ENCODE measurements at regions not wholly inside any gene's neighbourhood (a gene's known extent, or its start where the extent isn't known, plus 50 kb on each side); places are given as distances from the start of the nearest gene placed in this dataset.

DNA sequence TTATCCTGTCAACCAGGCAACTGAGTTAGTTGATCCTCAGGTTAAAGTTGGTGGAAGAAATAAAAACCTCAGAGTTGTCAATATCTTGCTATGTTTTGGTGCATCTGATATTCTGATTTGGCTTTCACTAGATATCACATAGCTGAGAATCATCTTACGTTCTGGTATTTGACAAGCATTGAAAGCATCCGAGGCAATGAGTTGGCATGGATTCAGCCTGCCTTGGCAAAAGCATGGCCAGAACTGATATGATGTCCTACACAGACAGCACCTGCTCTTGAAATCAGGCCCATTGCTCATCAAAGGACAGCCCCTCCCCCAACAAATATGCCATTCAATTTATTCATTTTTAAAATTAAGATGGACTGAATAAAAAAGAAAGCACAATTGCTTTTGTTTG is 320.7 kb upstream of the ATP2B1 start:
- no peak for DNase-seq (ENCODE audit: low read depth)

DNA sequence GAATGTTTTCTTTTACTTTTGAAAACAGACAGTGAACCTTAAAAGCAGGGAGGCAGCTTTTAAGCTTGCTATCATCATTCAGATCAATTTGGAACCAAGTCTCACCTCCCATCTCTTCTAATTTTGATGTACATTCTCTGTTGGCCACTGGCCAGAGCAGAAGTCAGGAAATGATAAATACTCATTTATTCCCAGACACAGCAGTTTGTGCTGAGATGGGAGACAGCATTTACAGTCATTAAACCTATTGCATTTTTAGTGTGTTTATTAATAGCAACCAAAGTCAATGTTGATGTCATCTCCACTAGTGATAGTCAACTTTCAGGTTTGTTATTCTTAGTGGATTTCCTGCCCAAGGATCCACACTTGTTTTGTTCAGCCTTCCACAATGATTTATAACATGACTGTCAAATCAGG is 320.0 kb upstream of the ATP2B1 start:
- no peak for DNase-seq (ENCODE audit: low read depth)

DNA sequence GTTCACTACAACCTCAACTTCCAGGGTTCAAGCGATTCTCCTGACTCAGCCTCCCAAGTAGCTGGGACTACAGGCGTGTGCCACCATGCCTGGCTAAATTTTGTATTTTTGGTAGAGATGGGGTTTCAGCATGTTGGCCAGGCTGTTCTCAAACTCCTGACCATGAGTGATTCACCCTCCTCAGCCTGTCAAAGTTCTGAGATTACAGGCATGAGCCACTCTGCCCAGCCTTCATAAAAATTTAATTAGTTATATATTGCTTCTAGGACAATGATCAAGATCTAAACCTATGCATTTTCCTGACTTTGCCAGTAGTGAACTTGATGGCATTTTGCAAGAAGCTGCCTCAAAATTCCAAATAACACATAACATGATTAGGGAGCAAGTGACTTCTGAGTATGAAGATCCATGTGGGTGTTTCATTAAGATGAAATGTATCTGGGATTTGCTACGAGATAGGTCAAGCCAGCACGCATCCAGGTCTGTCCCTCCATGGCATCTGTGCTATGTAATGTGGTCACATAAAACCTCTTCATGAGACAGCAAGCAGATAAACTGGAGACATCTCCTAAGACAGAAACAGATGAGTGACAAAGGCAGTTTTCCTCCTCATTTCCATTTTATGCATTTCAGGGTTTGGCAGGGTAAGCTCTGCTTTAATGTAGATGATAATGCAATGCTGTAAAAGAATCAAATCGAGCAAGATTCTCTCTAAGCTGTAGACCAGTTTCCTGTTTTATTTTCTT is 319.4 kb upstream of the ATP2B1 start:
- no peak for DNase-seq (ENCODE audit: low read depth)

DNA sequence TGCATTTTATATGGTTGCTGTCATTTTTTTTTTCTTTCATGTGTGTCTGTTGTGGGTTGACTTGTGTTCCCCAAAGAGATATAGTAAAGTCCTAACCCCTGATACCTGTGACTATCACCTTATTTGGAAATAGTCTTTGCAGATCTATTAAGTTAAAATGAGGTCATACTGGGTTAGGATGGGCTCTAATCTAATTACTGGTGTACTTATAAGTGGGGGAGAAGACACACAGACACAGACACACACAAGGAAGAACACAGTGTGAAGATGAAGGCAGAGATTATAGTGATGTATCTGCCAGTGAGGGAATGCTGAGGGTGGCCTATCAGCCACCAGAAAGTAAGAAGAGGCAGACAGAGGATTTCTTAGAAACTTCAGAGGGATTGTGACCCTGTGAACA is 318.4 kb upstream of the ATP2B1 start:
- no peak for DNase-seq (ENCODE audit: low read depth)

DNA sequence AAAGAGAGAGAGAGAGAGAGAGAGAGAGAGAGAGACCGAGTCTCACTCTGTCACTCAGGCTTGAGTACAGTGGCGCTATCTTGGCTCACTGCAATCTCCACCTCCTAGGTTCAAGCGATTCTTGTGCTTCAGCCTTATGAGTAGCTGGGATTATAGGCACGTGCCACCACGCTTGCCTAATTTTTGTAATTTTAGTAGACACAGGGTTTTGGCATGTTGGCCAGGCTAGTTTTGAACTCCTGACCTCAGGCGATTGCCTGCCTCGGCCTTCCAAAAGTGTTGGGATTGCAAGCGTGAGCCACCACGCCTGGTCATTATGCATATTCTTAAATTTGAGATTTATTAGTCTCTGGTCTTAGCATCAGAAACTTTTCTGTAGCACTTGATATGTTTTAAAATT is 317.9 kb upstream of the ATP2B1 start:
- no peak for DNase-seq (ENCODE audit: low read depth)

DNA sequence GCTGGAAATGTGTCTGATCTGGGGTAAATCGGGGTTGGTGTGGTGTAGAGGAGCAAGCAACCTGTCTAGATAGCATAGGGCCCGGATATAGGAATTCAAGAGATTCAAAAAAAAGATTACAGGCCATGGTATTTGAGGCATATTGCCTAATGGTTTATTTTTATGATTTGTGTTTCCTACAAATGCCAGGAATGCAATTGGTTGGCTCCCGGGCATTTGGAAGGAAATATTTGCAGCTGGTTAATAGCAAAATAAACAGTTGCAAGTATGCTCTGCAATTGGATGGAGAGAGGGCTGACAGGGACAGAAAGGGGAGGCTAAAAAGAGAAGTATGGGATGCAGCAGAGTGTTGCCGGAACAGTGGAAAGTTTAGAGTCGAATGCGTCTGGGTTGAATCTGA is 315.6 kb upstream of the ATP2B1 start:
- DNase-seq (ENCODE audit: low read depth): no peak

DNA sequence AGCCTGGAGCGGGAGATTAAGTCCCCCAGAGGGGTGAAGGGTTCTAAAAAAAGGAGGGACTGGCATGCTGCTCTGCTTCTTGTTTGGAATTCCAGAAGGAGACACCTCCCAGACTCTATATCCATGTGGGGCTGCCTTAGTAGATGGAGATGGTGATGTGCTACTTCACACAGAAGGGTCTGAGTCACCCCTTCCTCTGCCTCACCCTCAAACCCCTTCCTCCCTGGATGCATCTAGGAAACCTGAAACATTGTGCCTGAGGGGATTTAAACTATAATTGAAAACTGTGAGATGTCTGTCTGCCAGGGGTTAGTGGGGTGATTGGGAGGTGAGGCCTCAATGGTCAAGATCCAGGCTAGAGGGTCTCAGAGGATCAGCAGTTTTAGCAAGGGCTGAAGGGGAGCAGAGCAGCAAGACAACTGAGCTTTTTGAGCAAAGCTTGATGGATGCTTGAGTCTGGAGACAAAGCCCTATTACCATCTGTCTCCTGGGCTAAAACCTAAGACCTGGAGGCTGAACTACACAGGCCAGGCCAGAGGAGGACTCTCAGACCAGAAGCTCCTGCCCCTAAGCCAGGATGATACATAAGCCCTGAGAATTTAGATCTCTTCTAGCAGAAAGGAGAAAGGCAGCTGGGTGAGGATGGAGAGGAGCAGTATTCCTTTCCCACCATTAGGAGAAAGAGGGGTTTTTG is 314.7 kb upstream of the ATP2B1 start:
- no peak for DNase-seq (ENCODE audit: low read depth)

DNA sequence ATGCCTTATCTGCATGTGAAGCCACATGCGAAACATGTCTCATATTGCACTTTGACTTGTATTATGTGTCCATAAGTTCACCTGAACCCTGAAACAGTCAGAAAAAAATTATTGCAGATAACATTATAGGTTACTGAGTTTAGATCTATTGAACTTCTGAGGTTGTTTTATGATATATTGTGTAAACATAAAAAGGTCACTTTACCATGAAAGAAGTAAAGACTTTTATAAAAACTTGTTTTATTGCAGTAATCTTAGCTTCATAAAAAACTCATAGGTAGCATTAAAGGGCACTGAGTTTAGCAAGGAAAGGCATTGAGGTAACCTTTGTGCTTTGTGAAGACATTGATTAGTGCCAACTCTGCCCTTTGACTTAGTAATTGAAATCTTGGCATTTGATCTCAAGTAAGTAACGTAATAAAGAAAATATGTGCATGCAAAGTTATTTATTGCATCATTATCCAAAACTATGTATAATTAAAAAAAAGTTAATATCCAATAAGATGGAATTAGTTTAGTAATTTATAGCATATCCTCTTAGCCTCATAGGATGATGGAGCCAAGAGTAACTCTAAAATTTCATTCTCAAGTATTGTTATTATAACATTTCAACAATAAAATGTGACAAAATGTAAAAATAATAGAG is 313.3 kb upstream of the ATP2B1 start:
- DNase-seq (ENCODE audit: low read depth): no peak

DNA sequence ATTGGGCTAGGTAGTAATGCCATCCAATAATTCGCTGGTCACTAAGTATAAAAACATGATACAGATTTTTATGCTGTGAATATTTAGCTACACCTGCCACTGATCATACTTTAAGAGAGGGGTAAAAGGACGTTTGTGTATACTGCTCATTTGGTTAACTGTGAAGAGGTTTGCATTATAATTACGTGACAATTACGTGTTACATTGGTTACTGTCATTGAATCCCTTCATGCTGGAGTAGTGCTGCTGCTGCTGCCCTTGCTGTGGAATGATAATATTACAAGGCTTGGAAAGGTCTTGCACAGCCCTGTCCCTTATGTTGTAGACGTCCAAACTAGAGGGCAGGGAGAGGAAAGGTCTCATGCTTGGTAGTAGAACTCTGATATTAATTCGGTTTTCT is 312.2 kb upstream of the ATP2B1 start:
- DNase-seq (ENCODE audit: low read depth): no peak

DNA sequence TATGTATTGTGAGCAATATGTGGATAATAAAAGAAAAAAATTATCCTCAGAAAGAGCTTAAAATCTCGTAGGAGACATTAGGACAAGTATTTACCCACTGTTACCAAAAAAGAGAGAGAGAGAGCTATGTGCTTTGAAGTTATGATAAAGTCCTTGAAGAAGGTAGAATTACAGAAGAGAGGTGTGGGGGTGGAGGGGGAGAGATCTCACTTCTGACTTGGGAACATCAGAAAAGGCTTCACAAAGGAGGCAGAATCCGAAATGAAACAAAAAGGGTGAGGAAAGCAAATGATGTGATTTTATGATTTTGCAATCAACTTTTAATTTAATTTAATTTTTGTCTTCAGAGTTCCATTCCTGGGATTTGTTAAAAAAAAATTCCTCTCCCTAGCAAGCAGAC is 311.8 kb upstream of the ATP2B1 start:
- DNase-seq (ENCODE audit: low read depth): no peak

DNA sequence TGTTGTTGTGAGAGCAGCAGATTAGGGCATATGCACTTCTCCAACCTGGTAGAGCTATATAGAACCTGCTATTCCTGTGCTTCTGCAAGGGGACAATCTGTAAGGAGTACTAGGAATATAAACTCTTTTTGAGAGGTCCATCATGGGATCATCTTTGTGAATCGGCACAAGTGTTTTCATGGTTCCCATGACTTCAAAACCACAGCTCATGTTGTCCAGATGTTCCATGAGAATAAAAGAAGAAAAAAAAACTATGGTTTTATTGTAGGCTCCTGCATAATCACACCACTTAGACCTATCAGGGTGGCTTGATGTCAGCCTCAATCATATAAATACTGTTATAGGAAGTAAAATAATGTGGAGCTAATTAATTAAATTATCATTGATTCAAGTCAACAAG is 311.4 kb upstream of the ATP2B1 start:
- no peak for DNase-seq (ENCODE audit: low read depth)

DNA sequence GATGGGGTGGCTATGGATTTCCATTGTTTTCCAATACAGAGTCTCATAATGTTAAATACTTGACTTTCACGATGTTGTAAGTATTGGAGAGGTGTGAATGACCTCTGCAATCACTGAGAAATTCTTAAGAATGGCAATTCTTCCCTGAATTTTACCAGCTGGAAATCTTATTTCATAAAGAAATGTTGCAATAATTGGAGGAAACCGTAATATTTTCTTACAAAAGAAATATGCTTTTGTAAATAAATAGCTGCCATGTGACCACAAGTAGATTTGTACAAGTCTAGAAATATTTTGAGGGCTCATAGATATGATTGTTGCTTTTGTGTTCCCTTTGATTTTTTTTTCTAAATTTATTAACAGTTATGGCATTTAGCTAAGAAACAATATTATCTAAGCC is 308.7 kb upstream of the ATP2B1 start:
- DNase-seq (ENCODE audit: low read depth): no peak

DNA sequence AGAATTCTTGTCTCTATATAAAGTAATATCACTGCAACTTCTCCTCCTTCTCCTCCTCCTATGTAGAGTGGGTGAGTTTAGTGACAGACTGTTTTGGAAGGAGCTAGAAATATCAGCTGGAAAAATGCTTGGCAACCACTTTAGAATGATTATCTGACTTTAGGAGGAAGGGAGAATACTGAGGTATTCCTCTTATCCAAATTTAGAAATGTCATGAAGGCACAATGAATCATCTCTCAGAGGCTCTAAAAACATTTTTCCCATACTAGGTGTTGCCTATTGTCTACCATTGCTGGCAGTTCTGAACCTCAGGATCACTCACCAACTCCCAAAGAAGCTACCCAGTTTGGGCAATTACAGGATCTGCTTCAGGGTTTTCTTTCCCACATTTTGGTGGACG is 306.6 kb upstream of the ATP2B1 start:
- DNase-seq (ENCODE audit: low read depth): no peak

DNA sequence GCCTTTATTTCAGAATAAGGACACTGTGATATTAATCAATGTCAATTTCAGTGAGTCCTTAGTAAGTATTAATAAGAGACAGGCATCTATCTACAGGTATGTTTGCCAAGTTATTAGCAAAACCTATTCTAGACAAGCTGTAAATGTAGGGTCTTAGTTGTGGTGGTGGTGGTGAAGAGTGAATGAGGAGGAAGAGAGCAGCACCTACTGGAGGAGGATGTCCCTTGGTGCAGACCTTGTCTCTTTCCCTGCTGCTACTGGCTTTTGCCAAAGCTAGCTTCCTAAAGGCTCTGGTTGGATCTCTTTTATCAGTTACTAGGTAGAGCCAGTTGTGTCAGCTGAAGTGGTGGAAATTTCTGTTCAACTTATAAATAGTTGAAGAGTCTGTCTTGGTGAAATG is 304.8 kb upstream of the ATP2B1 start:
- DNase-seq (ENCODE audit: low read depth): no peak

DNA sequence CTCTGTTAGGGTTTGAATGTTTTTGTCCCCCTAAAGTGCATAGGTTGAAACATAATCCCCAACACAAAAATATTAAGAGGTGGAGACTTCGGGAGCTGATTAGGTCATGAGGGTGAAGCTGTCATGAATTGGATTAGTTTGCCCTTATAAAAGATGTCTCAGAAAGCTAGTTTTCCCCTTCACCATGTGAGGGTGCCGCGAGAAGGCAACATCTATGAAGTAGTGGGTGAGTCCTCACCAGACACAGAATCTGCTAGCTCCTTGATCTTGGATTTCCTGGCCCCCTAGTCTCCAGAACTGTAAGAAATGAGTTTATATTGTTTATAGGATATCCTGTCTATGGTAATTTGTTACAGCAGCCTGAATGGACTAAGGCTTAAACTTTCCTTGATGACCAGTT is 301.5 kb upstream of the ATP2B1 start:
- DNase-seq (ENCODE audit: low read depth): no peak

DNA sequence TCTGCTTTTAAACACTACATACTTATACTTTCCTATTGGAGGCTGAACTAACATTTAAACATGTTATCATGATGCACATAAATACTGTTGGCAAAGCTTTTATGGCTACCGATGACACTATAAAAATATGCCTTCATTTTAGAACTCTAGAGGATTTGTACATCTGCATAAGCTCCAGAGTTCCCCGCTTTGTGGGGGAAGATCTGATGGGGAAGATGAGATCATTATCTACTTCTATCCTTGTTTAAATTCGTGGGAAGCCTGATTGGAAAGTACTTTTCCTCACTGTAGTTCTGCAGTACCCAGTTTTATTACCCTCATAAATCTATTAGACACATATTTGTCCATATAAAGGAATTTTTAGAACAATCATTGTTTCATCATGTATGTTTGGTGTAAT is 299.6 kb upstream of the ATP2B1 start:
- DNase-seq (ENCODE audit: low read depth): no peak

DNA sequence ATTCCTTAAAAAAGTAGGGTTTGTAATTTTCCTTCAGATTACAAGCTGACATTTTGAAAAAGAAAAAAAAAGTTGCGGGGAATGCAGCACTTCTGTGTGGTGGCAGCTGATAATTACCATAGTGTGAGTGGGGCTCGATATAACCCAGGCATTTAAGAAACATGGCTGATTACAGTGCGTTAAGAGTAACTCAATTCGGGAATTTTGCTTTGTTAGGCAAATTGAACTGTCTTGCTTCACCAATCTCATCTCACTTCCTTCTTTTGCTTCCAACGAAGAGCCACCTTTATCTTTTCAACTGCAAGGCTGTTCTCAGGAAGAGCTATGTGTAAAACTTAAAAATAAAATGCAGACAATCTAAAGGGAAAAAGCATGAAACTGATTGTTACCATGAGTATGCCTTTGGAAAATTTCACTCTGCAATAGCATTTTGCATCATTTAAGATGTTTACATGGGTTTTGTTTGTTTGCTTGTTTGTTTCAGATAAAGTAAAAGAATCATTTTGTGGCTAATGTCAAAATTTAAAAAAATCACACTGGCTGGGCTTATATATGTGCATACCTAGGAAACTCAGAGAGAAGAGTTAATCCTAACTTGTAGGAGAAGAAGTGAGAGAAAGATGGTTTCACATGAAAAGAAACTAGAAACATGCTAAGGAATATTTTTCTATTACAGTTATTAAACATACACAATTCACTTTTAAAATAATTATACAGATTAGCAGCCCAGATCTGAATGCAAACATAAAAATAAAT is 295.9 kb upstream of the ATP2B1 start:
- DNase-seq (ENCODE audit: low read depth): no peak

DNA sequence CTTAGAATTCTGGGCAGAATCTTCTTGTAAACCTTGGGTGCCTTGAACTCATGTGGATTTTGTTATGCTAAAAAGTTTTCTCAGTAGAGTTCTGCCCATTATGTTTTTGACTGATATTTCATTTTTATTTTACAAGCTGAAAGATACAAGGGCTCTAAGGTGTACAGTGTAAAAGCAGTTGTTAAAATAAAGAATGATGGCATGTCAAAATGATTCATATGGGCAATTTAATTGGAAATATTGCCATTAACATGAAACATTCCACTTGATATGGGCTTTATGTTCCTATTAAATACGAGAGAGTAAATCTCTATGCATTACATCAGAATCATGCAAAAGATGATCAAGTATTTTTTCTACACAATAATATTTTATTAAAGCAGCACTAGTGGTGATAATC is 295.1 kb upstream of the ATP2B1 start:
- DNase-seq (ENCODE audit: low read depth): no peak

DNA sequence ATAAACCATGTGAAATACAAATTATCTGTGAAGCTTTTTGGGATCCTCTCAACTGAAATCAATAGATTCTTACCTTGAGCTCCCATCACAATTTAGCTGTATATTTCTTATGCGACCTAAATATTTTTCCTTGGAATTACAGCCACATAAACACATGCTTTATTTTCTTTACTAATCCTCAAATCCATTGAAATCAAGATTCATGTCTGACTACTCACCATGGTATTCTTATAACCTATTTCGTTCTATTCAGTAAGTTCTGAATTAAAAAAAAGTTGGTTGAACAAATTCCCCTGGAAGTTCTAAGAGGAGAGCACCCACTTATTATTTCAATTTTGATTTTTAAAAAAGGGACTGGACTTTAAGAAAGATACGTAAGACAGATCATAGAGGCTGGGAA is 292.1 kb upstream of the ATP2B1 start:
- DNase-seq (ENCODE audit: low read depth): no peak

DNA sequence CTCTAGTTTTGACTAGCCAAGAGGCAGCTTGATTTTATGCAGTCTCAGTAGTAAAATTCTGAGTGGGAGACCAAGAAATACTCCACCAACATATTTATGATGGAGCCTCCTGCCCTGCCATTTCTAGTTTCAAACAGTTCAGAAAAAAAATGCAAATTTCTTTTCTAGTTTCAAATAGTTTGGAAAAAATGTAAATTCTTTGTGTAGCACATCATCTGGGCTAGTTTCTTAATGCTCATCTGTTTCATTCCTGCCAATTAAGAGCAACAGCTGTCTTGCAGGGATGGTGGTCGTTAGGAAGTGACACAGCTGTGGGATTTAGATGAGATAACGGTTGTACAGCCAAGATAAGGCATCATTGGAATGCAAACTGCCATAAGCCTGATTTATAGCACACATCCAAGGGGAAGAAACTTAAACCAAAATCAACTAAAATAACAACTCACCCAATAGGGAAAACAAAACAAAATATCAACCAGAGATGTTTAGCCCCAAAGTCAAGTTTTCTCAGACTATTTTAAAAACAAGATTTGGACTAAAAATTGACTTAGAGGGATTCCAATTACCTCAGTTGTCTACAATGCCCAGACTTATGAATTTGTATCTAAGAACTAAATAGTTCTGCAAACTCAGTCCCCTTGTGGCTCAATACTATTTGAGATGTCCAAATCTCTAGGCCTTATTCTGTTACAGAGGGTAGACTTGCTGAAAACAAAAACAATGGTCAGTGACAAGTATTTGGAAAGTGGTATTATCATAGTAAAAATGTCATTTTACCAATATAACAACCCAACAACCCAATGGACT is 291.3 kb upstream of the ATP2B1 start:
- no peak for DNase-seq (ENCODE audit: low read depth)

DNA sequence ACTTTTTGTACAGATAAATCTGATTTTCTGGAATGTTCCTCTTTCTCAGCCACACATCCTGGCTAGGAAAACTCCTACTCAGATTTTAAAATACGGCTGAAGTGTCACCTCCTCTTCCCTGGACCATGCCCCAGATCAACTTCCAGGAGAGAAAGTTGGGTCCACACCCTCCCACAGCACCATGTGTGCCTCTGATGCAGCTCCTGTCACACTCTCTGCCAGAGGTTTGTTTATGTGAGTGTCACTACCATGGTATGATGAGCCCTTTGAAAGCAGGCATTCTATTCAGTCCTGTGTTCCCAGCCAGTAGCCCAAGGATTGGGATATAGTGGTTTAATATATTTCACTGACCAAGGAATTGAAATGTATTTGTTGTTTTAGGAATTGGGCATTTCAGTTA is 287.2 kb upstream of the ATP2B1 start:
- no peak for DNase-seq (ENCODE audit: low read depth)

DNA sequence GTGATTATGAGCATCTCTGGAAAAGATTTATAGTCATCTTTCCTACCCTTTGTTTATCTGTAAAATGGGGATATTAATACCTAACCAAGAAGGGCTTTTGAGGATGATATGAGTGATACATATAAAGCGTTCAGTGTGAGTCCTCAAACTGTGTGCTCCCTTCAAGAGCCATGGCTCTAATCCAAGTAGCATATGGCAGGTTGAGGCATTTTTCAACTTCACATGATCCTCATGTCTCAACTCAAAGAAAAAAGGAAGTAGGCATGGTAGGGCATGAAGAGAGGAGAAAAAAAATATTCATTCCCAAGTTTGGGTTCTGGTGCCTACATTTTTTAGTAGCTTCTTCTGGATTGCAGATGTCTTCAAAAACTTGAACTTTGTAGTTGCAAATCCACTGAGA is 286.3 kb upstream of the ATP2B1 start:
- no peak for DNase-seq (ENCODE audit: low read depth)
